ENCODE measurements at regions not wholly inside any gene's neighbourhood (a gene's known extent, or its start where the extent isn't known, plus 50 kb on each side); places are given as distances from the start of the nearest gene placed in this dataset.

GRCh38 chr12:84585776-84586395 is 326.7 kb downstream of the SLC6A15 start:
- TF ChIP-seq ZNF274 (IDR thresholded peaks at IDR 0.05; ENCODE audit: low read depth, low read length), result no peak
- no peak for TF ChIP-seq SUZ12 (IDR thresholded peaks at IDR 0.05; ENCODE audit: extremely low read depth, insufficient read depth, insufficient read length)
